PC-9 (cell line): ENCODE measurements at regions not wholly inside any gene's neighbourhood (a gene's known extent, or its start where the extent isn't known, plus 50 kb on each side); places are given as distances from the start of the nearest gene placed in this dataset.

Experiments used
- BruUV-seq: library from RNA; stranded (reverse); fragments of 400-500 nt; replicated peaks from 2 replicates; lab custom pipeline; 2021; lab: Mats Ljungman, UMichigan
- CTCF ChIA-PET: fragments of 300-600 bp; sonication (Branson Sonifier 250); formaldehyde crosslinking; loops from one replicate; lab custom pipeline; 2022; ENCODE audit warnings: antibody characterized with exemption; lab: Charles Lee
- POLR2A ChIA-PET: fragments of 300-600 bp; sonication (Branson Sonifier 250); formaldehyde crosslinking; loops from one replicate; lab custom pipeline; 2022; ENCODE audit warnings: antibody characterized with exemption; ENCODE audit not compliant: unreplicated experiment; lab: Charles Lee
- DNase-seq, 2 experiments: peaks; one replicate each; pipeline versions ENCODE4 v3.0.0 to v3.0.0-alpha.2; 2015 to 2022; ENCODE audit warnings: mixed read lengths in 1 of 2
- H2AFZ ChIP-seq: fragments of 200-600 bp; sonication (generic); 2 replicates; pipeline ENCODE4 v1.8.1; 2017; ENCODE audit warnings: antibody characterized with exemption
- H3F3A ChIP-seq: fragments of 200-600 bp; sonication (generic); 2 replicates; pipeline ENCODE4 v1.8.1; 2017; ENCODE audit warnings: antibody characterized with exemption, mild to moderate bottlenecking, low read depth; ENCODE audit not compliant: insufficient read depth
- H3K27ac ChIP-seq: fragments of 200-600 bp; sonication (generic); 2 replicates; pipeline ENCODE4 v1.6.1; 2016; ENCODE audit warnings: mixed run types
- H3K27me3 ChIP-seq: fragments of 200-600 bp; sonication (generic); 2 replicates; pipeline ENCODE4 v1.6.1; 2016; ENCODE audit warnings: low read depth, mixed run types; ENCODE audit not compliant: insufficient read depth
- H3K36me3 ChIP-seq: fragments of 200-600 bp; sonication (generic); 2 replicates; pipeline ENCODE4 v1.6.1; 2016; ENCODE audit warnings: low read depth, mixed run types
- H3K4me1 ChIP-seq: fragments of 200-600 bp; sonication (generic); replicated peaks from 2 replicates; pipeline ENCODE4 v1.6.1; 2016; ENCODE audit warnings: mixed run types; ENCODE audit not compliant: insufficient read depth
- H3K4me2 ChIP-seq: fragments of 200-600 bp; sonication (generic); 2 replicates; pipeline ENCODE4 v1.6.1; 2017; ENCODE audit warnings: mixed run types
- H3K4me3 ChIP-seq: fragments of 200-600 bp; sonication (generic); 2 replicates; pipeline ENCODE4 v1.6.1; 2016; ENCODE audit warnings: mixed run types
- H3K79me2 ChIP-seq: fragments of 200-600 bp; sonication (generic); 2 replicates; pipeline ENCODE4 v1.6.1; 2017; ENCODE audit warnings: low read depth, mixed run types
- H3K9me2 ChIP-seq: fragments of 200-600 bp; sonication (generic); 2 replicates; pipeline ENCODE4 v1.8.1; 2017; ENCODE audit warnings: mild to moderate bottlenecking; ENCODE audit not compliant: insufficient read depth
- H3K9me3 ChIP-seq: fragments of 200-600 bp; sonication (generic); 2 replicates; pipeline ENCODE4 v1.8.1; 2016; ENCODE audit warnings: low read depth; ENCODE audit not compliant: insufficient read depth
- H4K20me1 ChIP-seq: fragments of 200-600 bp; sonication (generic); 2 replicates; pipeline ENCODE4 v1.8.1; 2017; ENCODE audit not compliant: insufficient read depth
- CTCF ChIP-seq: fragments of 200-600 bp; sonication (generic); conservative IDR thresholded peaks from 2 replicates; pipeline ENCODE4 v1.6.1; 2017; ENCODE audit warnings: mixed run types, antibody characterized with exemption, mild to moderate bottlenecking, moderate library complexity
- EZH2 ChIP-seq: fragments of 200-600 bp; sonication (generic); IDR thresholded peaks from 2 replicates; pipeline ENCODE4 v1.8.0; 2017; ENCODE audit warnings: antibody characterized with exemption, low read depth
- intact Hi-C: fragments of 100-400 bp; cut with micrococcal nuclease; formaldehyde crosslinking; loops from one replicate; pipeline ENCODE4 v1.10.0; 2022; ENCODE audit not compliant: unreplicated experiment

GRCh38 chr4:73683456-73683855, 56.9 kb upstream of the CXCL8 start:
- Histone ChIP-seq H3F3A (no peaks in the 10 kb centered on the region), H2AFZ (no peak overlapping the region), H3K4me1 (no peaks in the 10 kb centered on the region; the same call in 1 of the 2 replicates), H3K79me2 (no peaks in the 10 kb centered on the region), H3K27me3 (no peaks in the 10 kb centered on the region), H3K4me3 (no peak overlapping the region), H3K9me2 (no peaks in the 10 kb centered on the region), H3K4me2 (no peak overlapping the region), H4K20me1 (no peaks in the 10 kb centered on the region), H3K9me3 (no peaks in the 10 kb centered on the region), H3K27ac (no peak overlapping the region), H3K36me3 (no peaks in the 10 kb centered on the region)
- no peak for TF ChIP-seq EZH2
- TF ChIP-seq CTCF: no peak
- intact Hi-C loops: no loop called here
- no TSS peak for BruUV-seq
- POLR2A ChIA-PET: no interaction called here
- CTCF ChIA-PET: no interaction called here
- DNase-seq: no peak

DNA sequence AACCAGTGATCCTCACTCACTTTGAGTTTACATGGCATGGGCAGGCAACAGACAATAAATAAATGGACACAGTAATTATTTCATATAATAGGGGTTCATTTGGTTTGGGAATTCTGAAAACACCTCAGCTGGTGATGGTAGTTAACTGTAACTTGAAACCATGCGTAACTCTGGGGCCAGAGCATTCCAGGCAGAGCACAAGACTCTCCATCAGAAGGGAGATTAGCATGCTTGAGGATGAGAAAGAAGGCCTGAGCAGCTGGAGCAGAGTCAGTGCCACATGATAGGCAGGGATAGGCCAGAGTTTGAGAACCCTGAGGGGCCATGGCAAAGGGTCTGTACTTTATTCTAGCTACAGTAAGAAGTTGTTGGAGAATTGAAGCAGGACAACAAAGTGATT, 56.3 kb upstream of the CXCL8 start:
- Histone ChIP-seq H3K79me2 (no peaks in the 10 kb centered on the region), H3K9me2 (no peaks in the 10 kb centered on the region), H3F3A (no peaks in the 10 kb centered on the region), H3K4me2 (no peak overlapping the region), H3K27ac (no peak overlapping the region), H3K4me3 (no peak overlapping the region), H3K9me3 (no peaks in the 10 kb centered on the region), H3K36me3 (no peaks in the 10 kb centered on the region), H4K20me1 (no peaks in the 10 kb centered on the region), H3K27me3 (no peaks in the 10 kb centered on the region), H3K4me1 (no peaks in the 10 kb centered on the region; the same call in 1 of the 2 replicates), H2AFZ (no peak overlapping the region)
- intact Hi-C loops: no loop called here
- CTCF ChIA-PET: no interaction called here
- POLR2A ChIA-PET: no interaction called here
- TF ChIP-seq CTCF (no peak), EZH2 (no peak)
- no TSS peak for BruUV-seq
- no peak for DNase-seq

GRCh38 chr4:73685052-73685451, 55.3 kb upstream of the CXCL8 start:
- CTCF ChIA-PET: no interaction called here
- POLR2A ChIA-PET: no interaction called here

More at GRCh38 chr4:73685052-73685451, 55.3 kb upstream of the CXCL8 start:
- H3K9me3 ChIP-seq: no peaks in the 10 kb centered on the region
- no peaks in the 10 kb centered on the region for H3K36me3 ChIP-seq
- DNase-seq: no peak
- no peaks in the 10 kb centered on the region for H4K20me1 ChIP-seq
- no peak for TF ChIP-seq CTCF
- TF ChIP-seq EZH2: no peak
- no peak overlapping the region for H3K4me2 ChIP-seq
- H3K4me1 ChIP-seq: no peaks in the 10 kb centered on the region; the same call in 1 of the 2 replicates
- no peaks in the 10 kb centered on the region for H3F3A ChIP-seq
- no peaks in the 10 kb centered on the region for H3K27me3 ChIP-seq
- no peaks in the 10 kb centered on the region for H3K9me2 ChIP-seq
- no TSS peak for BruUV-seq
- no peak overlapping the region for H3K4me3 ChIP-seq
- no peaks in the 10 kb centered on the region for H3K79me2 ChIP-seq
- intact Hi-C loops: no loop called here
- no peak overlapping the region for H3K27ac ChIP-seq
- H2AFZ ChIP-seq: no peak overlapping the region
